ENCODE measurements at regions not wholly inside any gene's neighbourhood (a gene's known extent, or its start where the extent isn't known, plus 50 kb on each side); places are given as distances from the start of the nearest gene placed in this dataset.

- no peaks in the 10 kb centered on the region for H3K9me3 ChIP-seq (ENCODE audit: control insufficient read depth, low read depth, low read length)
These were observed 54.3 kb upstream of the WAC start for GRCh38 chr10:28478646-28479045.

DNA sequence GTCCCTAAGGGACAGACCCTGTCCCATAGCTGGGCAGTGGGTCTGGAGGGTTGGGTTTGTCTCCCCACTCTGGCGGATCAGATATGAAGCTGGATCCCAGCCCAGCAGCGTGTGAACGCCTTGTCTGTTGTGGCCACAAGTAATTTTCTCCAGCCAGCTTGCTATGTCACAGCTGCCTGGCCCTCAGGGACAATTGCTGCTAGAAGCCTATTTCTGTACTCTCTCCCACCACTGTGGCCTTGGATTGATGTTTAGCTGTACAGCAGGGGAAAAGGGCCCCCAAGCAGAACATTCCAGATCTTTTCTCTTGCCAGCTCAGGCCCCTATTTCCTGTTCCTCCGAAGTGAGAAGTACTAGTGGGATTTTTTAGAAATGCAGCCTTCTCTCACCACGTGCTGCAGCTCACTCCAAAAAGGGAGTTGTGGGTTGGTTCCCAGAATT lies 53.5 kb upstream of the WAC start:
- no peak overlapping the region for H3K9ac ChIP-seq (ENCODE audit: control insufficient read depth, extremely low read depth, insufficient read depth, low read length)
- no peak overlapping the region for H3K27ac ChIP-seq (ENCODE audit: control insufficient read depth, insufficient read depth, low read length)
- H3K4me3 ChIP-seq (ENCODE audit: control insufficient read depth in 2 of 3, extremely low read depth in 1 of 3, insufficient read depth in 2 of 3, low read depth in 1 of 3, low read length in 3 of 3): no peak overlapping the region
- no peaks in the 10 kb centered on the region for H4K20me1 ChIP-seq (ENCODE audit: control insufficient read depth, extremely low read depth, insufficient read depth, low read length)
- H3K79me2 ChIP-seq (ENCODE audit: control insufficient read depth, insufficient read depth, low read length): no peaks in the 10 kb centered on the region
- DNase-seq (ENCODE audit: low read depth, low spot score): no peak
- FAIRE-seq: no peak
- H2AFZ ChIP-seq (ENCODE audit: control insufficient read depth, low read length): no peak overlapping the region
- TF ChIP-seq EZH2 (IDR thresholded peaks at IDR 0.05; ENCODE audit: low read length): no peak
- TF ChIP-seq, protein P1, sequence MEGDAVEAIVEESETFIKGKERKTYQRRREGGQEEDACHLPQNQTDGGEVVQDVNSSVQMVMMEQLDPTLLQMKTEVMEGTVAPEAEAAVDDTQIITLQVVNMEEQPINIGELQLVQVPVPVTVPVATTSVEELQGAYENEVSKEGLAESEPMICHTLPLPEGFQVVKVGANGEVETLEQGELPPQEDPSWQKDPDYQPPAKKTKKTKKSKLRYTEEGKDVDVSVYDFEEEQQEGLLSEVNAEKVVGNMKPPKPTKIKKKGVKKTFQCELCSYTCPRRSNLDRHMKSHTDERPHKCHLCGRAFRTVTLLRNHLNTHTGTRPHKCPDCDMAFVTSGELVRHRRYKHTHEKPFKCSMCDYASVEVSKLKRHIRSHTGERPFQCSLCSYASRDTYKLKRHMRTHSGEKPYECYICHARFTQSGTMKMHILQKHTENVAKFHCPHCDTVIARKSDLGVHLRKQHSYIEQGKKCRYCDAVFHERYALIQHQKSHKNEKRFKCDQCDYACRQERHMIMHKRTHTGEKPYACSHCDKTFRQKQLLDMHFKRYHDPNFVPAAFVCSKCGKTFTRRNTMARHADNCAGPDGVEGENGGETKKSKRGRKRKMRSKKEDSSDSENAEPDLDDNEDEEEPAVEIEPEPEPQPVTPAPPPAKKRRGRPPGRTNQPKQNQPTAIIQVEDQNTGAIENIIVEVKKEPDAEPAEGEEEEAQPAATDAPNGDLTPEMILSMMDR (optimal IDR thresholded peaks at IDR 0.05 in 1 of 3, IDR thresholded peaks at IDR 0.05 in 1 of 3, conservative IDR thresholded peaks at IDR 0.05 in 1 of 3; ENCODE audit: extremely low read depth in 1 of 3, insufficient read depth in 2 of 3, low read length in 3 of 3): no peak
- H3K9me3 ChIP-seq (ENCODE audit: control insufficient read depth, low read depth, low read length): no peaks in the 10 kb centered on the region
- dilution Hi-C loops (cut with MboI; ENCODE audit: extremely low pct_ligation_motif_present, low sequenced_read_pairs): no loop called here
- no peak overlapping the region for H3K4me2 ChIP-seq (ENCODE audit: control insufficient read depth, extremely low read depth, insufficient read depth, low read depth, low read length)
- H3K9me1 ChIP-seq (ENCODE audit: control insufficient read depth, extremely low read depth, insufficient read depth, low read length): no peaks in the 10 kb centered on the region
- no peaks in the 10 kb centered on the region for H3K27me3 ChIP-seq (ENCODE audit: control insufficient read depth, extremely low read depth, insufficient read depth, low read length)
- H3K4me1 ChIP-seq (ENCODE audit: control insufficient read depth, extremely low read depth, insufficient read depth, low read length): no peaks in the 10 kb centered on the region
- H3K36me3 ChIP-seq (ENCODE audit: control insufficient read depth in 2 of 2, extremely low read depth in 1 of 2, insufficient read depth in 2 of 2, low read length in 2 of 2): no peaks in the 10 kb centered on the region

More at GRCh38 chr10:28478646-28479045, 54.3 kb upstream of the WAC start:
- H3K4me1 ChIP-seq (ENCODE audit: control insufficient read depth, extremely low read depth, insufficient read depth, low read length): no peaks in the 10 kb centered on the region
- H3K36me3 ChIP-seq (ENCODE audit: control insufficient read depth in 2 of 2, extremely low read depth in 1 of 2, insufficient read depth in 2 of 2, low read length in 2 of 2): no peaks in the 10 kb centered on the region
- no peaks in the 10 kb centered on the region for H3K79me2 ChIP-seq (ENCODE audit: control insufficient read depth, insufficient read depth, low read length)
- no peak overlapping the region for H2AFZ ChIP-seq (ENCODE audit: control insufficient read depth, low read length)
- TF ChIP-seq, protein P1 (optimal IDR thresholded peaks at IDR 0.05 in 1 of 3, IDR thresholded peaks at IDR 0.05 in 1 of 3, conservative IDR thresholded peaks at IDR 0.05 in 1 of 3; ENCODE audit: extremely low read depth in 1 of 3, insufficient read depth in 2 of 3, low read length in 3 of 3): no peak
- TF ChIP-seq EZH2 (IDR thresholded peaks at IDR 0.05; ENCODE audit: low read length): no peak
- H3K4me2 ChIP-seq (ENCODE audit: control insufficient read depth, extremely low read depth, insufficient read depth, low read depth, low read length): no peak overlapping the region
- H3K27ac ChIP-seq (ENCODE audit: control insufficient read depth, insufficient read depth, low read length): no peak overlapping the region
- DNase-seq (ENCODE audit: low read depth, low spot score): no peak
- H4K20me1 ChIP-seq (ENCODE audit: control insufficient read depth, extremely low read depth, insufficient read depth, low read length): no peaks in the 10 kb centered on the region
- no peaks in the 10 kb centered on the region for H3K27me3 ChIP-seq (ENCODE audit: control insufficient read depth, extremely low read depth, insufficient read depth, low read length)
- H3K9ac ChIP-seq (ENCODE audit: control insufficient read depth, extremely low read depth, insufficient read depth, low read length): no peak overlapping the region
- H3K9me1 ChIP-seq (ENCODE audit: control insufficient read depth, extremely low read depth, insufficient read depth, low read length): no peaks in the 10 kb centered on the region
- dilution Hi-C loops (cut with MboI; ENCODE audit: extremely low pct_ligation_motif_present, low sequenced_read_pairs): no loop called here
- H3K4me3 ChIP-seq (ENCODE audit: control insufficient read depth in 2 of 3, extremely low read depth in 1 of 3, insufficient read depth in 2 of 3, low read depth in 1 of 3, low read length in 3 of 3): no peak overlapping the region
- FAIRE-seq: no peak

All from keratinocyte (primary cell).